Kidney epithelial cell (primary cell): ENCODE measurements at regions not wholly inside any gene's neighbourhood (a gene's known extent, or its start where the extent isn't known, plus 50 kb on each side); places are given as distances from the start of the nearest gene placed in this dataset.
A peak's percentile ranks its signal among the peaks of the same experiment; 100 is the strongest.

ENCODE experiments used
- DNase-seq: peaks from one replicate; pipeline ENCODE4 v3.0.0-alpha.2; 2010; ENCODE audit warnings: low read depth
- H3K27me3 ChIP-seq: 2 replicates; pipeline ENCODE4 v1.6.0; 2011; ENCODE audit warnings: low read length; ENCODE audit not compliant: control insufficient read depth, insufficient read depth
- H3K36me3 ChIP-seq: 2 replicates; pipeline ENCODE4 v1.5.1; 2011; ENCODE audit warnings: low read length; ENCODE audit not compliant: control insufficient read depth, insufficient read depth
- H3K4me3 ChIP-seq: 2 replicates; pipeline ENCODE4 v1.5.1; 2011; ENCODE audit warnings: low read depth, mild to moderate bottlenecking, control low read depth, low read length
- TF ChIP-seq, protein P1 (sequence below): IDR thresholded peaks from 2 replicates; pipeline ENCODE4 v1.5.1; 2011; ENCODE audit warnings: mild to moderate bottlenecking, moderate library complexity, low read length, control low read depth, inconsistent platforms; ENCODE audit not compliant: insufficient read depth, poor library complexity, severe bottlenecking

DNA sequence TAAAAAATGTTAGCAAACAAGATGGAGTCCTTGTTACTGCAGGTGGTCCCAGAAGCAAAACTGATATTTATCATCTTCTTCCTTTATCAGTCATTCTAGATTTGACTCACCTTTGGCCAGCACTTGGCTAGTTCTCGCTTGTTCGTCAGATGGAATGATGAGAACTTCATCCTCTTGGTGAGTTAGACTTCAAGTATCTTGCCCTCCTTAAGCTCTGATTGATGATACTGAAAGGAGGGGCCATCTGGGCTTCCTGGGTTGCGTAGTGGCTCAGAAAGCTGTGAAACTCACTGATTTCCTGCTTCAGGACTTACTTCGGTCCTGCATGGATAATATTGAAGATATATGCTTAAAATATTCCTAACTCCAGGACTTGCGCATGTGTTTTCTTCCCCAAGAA is 1248.2 kb upstream of the CDH9 start:
- DNase-seq = no peak
- Histone ChIP-seq H3K27me3 (no peaks in the 10 kb centered on the region), H3K36me3 (no peaks in the 10 kb centered on the region), H3K4me3 (no peak overlapping the region)
- TF ChIP-seq, protein P1, sequence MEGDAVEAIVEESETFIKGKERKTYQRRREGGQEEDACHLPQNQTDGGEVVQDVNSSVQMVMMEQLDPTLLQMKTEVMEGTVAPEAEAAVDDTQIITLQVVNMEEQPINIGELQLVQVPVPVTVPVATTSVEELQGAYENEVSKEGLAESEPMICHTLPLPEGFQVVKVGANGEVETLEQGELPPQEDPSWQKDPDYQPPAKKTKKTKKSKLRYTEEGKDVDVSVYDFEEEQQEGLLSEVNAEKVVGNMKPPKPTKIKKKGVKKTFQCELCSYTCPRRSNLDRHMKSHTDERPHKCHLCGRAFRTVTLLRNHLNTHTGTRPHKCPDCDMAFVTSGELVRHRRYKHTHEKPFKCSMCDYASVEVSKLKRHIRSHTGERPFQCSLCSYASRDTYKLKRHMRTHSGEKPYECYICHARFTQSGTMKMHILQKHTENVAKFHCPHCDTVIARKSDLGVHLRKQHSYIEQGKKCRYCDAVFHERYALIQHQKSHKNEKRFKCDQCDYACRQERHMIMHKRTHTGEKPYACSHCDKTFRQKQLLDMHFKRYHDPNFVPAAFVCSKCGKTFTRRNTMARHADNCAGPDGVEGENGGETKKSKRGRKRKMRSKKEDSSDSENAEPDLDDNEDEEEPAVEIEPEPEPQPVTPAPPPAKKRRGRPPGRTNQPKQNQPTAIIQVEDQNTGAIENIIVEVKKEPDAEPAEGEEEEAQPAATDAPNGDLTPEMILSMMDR = no peak

DNA sequence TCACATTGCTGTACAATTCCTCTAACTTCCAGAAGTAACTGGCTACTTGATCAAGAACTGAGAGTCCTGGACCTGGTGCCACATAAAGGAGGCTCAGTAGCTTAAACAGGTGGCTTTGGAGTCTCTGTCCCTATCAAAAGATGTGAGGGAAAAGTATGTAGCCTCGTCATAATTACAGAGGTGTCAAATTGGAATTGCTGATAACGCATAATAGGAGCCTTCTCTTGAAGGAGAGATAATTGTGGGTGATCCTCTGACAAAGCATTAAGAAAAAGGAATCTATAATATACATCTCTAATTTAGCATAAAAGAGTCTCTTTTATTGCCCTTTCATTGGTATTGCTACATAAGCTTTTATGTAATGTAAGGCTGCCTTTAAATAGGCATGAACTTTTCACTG is 1246.4 kb upstream of the CDH9 start:
- TF ChIP-seq, protein P1 = no peak
- Histone ChIP-seq H3K27me3 (no peaks in the 10 kb centered on the region), H3K4me3 (no peak overlapping the region), H3K36me3 (no peaks in the 10 kb centered on the region)
- no peak for DNase-seq

DNA sequence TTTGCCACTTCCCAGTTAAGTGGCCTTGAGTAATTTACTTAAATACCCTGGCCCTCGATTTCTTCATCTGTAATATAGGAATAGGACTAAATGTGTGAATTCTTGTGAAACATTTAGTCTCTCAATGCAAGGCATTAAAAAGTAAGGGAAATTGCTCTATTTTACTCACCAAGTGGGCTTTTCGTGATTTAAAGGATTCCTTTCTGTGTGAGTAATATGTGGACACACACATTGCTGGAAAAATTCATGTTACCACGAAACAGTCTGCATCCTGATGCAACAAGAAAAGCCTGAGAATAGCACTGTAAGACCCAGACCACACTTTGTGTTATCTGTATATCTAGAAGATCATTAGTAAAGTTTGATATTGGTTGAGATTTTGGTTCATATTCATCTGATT is 1243.0 kb upstream of the CDH9 start:
- DNase-seq = peak; percentile 50
- TF ChIP-seq, protein P1 = no peak
- H3K36me3 ChIP-seq = no peaks in the 10 kb centered on the region
- no peaks in the 10 kb centered on the region for H3K27me3 ChIP-seq
- H3K4me3 ChIP-seq = no peak overlapping the region

DNA sequence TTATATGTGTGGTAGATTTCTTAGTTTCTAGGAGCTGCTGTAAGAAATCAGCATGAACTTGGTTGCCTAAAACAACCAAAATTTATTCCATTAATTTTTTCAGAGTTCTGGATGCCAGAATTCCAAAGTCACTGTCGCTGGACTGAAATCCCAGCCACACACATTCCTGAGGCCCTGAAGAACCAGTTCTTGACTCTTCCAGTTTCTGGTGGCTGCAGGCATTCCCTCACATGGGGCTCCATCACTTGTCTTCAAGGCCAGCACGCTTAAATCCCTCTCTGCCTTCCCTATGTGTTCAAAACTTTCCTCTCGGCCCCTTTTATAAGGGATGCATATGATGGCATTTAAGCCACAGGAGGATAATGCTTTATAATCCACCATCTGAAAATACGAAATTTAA is 1237.5 kb upstream of the CDH9 start:
- no peaks in the 10 kb centered on the region for H3K27me3 ChIP-seq
- no peaks in the 10 kb centered on the region for H3K36me3 ChIP-seq
- TF ChIP-seq, protein P1 = no peak
- DNase-seq = no peak
- no peak overlapping the region for H3K4me3 ChIP-seq

DNA sequence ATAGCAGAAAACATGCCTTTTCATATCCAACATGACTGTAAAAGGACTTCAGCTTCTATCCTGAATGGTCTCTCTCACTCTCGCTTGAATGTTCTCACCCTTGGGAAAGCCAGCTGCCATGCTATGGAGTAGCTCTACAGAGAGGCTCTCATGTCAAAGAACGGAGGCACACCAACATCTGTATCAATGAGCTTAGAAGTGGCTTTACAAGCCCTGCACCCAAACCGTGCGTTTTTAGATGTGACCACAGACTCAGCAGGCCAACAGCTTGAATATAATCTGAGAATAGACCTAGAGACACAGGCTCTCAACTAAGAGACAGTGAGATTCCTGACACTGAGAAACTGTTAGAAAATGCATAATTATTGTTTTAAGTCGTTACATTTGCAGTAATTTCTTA is 1231.6 kb upstream of the CDH9 start:
- Histone ChIP-seq H3K4me3 (no peak overlapping the region), H3K36me3 (no peaks in the 10 kb centered on the region), H3K27me3 (no peaks in the 10 kb centered on the region)
- TF ChIP-seq, protein P1 = no peak
- DNase-seq = no peak

DNA sequence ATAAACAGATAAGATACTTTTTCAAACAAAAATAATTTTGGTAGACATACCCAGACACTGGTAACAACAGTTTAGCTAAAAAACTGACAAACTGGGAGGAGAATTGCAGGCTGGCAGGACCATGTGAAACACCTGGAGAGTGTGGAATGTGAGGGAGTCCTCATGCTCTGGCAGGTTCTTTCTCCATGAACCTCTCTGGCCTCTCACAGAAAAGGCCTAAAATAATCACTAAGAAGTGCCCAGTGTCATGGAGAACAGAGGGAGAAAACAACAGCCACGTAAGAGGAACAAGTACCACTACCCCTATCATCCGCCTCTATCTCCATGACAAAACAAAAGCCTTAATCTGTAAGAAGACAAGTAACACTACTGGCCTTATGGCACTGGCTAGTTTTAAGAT is 1227.5 kb upstream of the CDH9 start:
- Histone ChIP-seq H3K27me3 (no peaks in the 10 kb centered on the region), H3K4me3 (no peak overlapping the region), H3K36me3 (no peaks in the 10 kb centered on the region)
- DNase-seq = no peak
- TF ChIP-seq, protein P1 = no peak
